NCI-H345 treated with DMSO at 0.1 percent for 48 hours (cell line): ENCODE measurements at regions not wholly inside any gene's neighbourhood (a gene's known extent, or its start where the extent isn't known, plus 50 kb on each side); places are given as distances from the start of the nearest gene placed in this dataset.

ENCODE experiments used
- DNase-seq: peaks from one replicate; lab custom pipeline; 2025; ENCODE audit not compliant: unreplicated experiment; lab: John Stamatoyannopoulos, UW

GRCh38 chr4:123832173-123833026, 435.8 kb downstream of the SPRY1 start:
- DNase-seq, result no peak

DNA sequence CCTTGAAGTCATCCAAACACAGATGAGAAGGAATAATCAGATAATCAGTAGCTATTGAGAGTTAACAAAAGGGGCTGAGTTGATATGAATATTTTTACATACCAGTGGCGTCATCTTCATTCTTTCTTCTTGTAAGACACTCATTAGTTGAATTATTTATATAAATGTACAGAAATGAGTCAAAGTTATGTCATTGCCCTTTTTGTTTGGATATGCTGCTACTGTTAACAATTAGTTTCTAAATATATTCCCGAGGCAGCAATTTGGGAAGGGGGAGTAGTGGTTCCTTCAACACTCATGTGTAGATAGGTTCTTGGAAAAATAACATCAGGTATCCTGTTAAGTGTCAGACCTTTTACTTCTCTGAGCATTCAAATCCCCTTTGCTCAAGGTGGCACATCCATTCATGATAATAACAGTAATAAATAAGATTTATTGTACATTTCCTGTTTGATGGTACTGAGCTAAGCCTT, 436.6 kb downstream of the SPRY1 start:
- DNase-seq, result no peak

- no peak for DNase-seq
Observed at GRCh38 chr4:123835831-123836590, 439.4 kb downstream of the SPRY1 start.

DNA sequence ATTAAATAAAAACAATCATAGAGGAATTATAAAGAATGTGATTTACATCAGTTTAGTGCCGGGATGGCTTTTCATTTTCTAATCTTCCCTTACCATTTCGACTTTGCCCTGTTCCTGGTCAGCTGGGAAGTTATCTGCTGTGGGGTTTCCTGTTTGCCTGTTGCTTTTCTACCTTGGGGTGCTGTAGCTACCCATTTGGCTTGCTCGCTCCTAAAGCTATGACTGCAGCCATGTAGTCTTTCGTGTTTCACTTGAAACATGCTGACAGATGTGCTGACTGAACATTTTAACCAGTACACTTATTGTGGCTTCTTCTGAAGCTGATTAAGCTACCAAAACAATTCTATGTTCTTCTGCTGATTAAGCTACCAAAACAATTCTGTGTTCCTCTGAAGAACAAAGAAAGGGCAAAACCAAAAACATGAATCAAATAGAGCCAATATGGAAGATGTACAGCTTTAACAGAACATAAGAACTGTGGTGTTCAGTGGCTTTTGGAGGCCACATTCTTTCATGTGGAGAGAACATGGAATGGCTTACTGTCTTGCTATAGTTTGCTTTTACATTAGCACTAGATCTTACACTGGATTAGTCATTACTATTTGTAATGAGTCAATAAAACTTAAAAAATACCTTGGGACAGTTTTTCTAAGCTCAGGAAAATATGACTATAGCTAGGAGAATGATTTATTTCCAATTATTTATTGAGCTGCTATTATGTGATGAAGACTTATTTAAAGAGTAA, 440.4 kb downstream of the SPRY1 start:
- DNase-seq, result no peak

- DNase-seq, result no peak
Observed at GRCh38 chr4:123838474-123838873, 441.9 kb downstream of the SPRY1 start.

DNA sequence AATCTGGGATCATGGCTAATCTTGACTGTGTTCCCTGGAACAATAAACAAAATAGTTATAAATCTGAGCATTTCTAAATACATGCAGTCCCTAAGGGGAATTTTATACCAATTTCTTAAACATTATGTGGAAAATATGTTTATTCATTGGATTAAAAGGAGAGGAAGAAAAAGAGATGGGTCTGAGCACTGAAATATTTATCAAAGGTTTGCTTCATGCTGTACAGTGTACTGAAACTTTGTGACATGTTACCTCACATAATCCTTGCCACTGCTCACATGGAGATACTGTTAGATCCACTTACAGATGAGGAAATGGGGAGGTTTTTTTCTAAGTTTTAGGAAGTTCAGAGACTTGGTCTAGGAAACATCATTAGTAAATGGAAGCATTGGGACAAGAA, 443.6 kb downstream of the SPRY1 start:
- no peak for DNase-seq

DNA sequence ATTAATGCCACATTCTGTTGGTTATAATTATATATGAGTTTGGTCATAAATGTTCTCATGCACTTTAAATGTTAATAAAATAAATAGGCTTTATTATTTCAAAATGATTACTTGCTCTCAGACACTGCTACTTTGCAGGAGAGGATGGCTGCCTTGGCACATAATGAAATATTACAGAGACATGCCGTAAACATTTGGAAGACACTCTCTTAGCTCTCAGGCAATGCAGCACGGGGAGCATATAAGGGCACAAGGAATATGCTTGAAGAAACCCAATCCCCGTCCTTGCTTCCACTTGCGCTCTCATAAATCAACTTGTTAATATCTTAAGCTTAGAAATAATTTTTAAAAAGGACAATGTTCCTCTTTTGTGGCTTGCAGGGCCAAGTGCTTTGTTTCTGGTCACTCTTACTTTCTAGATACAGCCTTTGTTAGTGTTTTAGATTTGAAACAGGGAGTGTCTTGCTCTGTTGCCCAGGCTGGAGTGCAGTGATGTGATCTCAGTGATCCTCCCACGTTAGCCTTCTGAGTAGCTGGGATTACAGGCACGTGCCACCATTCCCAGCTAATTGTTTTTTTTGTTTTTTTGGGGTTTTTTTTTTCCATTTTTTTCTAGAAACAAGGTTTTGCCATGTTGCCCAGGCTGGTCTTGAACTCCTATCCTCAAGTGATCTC, 445.0 kb downstream of the SPRY1 start:
- no peak for DNase-seq

DNA sequence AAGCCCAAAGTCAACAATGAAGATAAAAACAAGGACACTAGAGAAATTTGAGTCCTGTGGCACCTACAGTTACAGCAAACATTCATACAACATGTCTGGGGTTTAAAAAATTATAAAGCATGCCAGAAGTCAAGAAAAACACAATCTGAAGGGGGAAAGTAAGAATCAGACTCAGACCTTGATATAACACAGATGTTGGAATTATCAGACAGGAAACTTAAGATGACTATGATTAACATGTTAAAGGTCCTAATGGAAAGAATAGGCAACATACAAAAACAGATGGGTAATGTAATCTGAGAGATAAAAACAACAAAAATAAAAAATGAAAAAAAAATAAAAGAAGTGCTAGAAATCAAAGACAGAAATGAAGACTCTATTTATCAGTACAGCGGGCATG, 446.5 kb downstream of the SPRY1 start:
- DNase-seq, result no peak

GRCh38 chr4:123844374-123844773, 447.8 kb downstream of the SPRY1 start:
- DNase-seq, result no peak

GRCh38 chr4:123846092-123846491, 449.5 kb downstream of the SPRY1 start:
- no peak for DNase-seq

DNA sequence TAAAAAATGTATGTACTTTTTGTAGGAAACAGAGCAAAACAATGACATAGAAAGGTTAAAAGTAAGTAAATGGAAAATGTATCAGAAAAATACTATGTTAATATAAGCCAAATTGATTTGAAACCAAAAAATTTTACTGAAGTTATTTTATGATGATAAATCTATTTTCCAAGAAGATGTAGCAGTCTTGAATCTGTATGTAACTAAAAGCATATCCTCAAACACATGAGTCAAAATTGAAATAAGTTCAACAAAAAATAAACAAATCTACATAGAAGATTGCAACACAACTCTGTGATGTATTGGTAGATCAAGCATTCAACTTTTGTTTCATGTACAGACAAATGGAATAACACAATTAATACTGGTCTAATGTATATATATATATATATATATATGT, 450.0 kb downstream of the SPRY1 start:
- DNase-seq, result no peak

GRCh38 chr4:123848606-123849005, 452.0 kb downstream of the SPRY1 start:
- DNase-seq, result no peak

- no peak for DNase-seq
Observed at GRCh38 chr4:123849495-123849894, 452.9 kb downstream of the SPRY1 start.

DNA sequence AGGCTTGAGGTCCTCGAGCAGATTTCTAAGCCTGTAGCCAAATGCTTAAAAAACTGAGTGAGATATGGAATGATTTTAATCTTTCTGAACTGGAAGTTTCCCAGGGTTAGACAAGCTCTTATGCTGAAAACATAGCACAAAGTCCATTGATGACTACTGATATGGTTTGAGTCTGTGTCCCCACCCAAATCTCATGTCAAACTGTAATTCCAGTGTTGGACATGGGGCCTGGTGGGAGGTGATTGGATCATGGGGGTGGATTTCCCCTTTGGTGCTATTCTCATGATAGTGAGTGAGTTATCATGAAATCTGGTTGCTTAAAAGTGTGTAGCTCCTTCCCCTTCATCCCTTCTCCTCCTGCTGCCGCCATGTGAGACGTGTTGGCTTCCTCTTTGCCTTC, 454.9 kb downstream of the SPRY1 start:
- DNase-seq, result no peak

- no peak for DNase-seq
Observed at GRCh38 chr4:123853651-123854050, 457.1 kb downstream of the SPRY1 start.

GRCh38 chr4:123856689-123857545, 460.3 kb downstream of the SPRY1 start:
- no peak for DNase-seq

- DNase-seq, result no peak
Observed at GRCh38 chr4:123858465-123858864, 461.9 kb downstream of the SPRY1 start.

DNA sequence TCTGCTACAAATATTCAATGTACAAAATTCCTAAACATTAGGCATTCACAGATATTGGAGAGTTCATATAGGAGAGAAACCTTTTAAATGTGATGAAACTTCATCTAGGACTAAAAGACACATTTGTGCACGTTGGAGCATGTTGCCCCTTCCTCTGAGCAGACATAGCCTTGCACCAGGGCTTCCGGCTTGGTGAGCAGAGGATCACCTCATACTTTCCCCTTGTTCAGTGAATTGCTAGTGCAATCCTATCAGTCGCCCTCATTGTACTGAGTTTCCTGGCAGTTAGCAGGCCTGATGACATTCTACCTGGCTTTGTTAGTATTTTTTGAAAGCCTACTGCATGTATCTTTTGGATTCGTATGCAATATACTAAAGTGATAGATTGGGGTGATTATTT, 466.2 kb downstream of the SPRY1 start:
- no peak for DNase-seq

- no peak for DNase-seq
Observed at GRCh38 chr4:123866796-123867195, 470.2 kb downstream of the SPRY1 start.
